Coronary artery (tissue), 2 donors: ENCODE measurements at regions not wholly inside any gene's neighbourhood (a gene's known extent, or its start where the extent isn't known, plus 50 kb on each side); places are given as distances from the start of the nearest gene placed in this dataset.

Experiments used
- DNase-seq: peaks from one replicate; pipeline ENCODE4 v3.0.0-alpha.2; 2017; ENCODE audit warnings: low spot score
- H3K27ac ChIP-seq, 2 donors: fragments of 200-600 bp; sonication (generic); one replicate each; pipeline ENCODE4 v1.5.1; 2016 to 2019
- H3K4me3 ChIP-seq: fragments of 200-600 bp; sonication (generic); 2 replicates; pipeline ENCODE4 v1.5.1; 2016; ENCODE audit warnings: mild to moderate bottlenecking, moderate library complexity
- CTCF ChIP-seq: fragments of 200-600 bp; sonication (generic); IDR thresholded peaks from one replicate; pipeline ENCODE4 v1.5.1; 2019; ENCODE audit warnings: antibody characterized with exemption

GRCh38 chr9:19965336-19965735 is 176.5 kb upstream of the SLC24A2 start:
- Histone ChIP-seq H3K4me3 (no peak overlapping the region), H3K27ac (no peak overlapping the region)
- no peak for TF ChIP-seq CTCF
- no peak for DNase-seq

GRCh38 chr9:19947996-19948395 is 159.2 kb upstream of the SLC24A2 start:
- TF ChIP-seq CTCF, result no peak
- no peak overlapping the region for H3K4me3 ChIP-seq
- DNase-seq, result no peak
- no peak overlapping the region for H3K27ac ChIP-seq

GRCh38 chr9:19946441-19947109 is 157.7 kb upstream of the SLC24A2 start:
- DNase-seq, result no peak
- Histone ChIP-seq H3K4me3 (no peak overlapping the region), H3K27ac (no peak overlapping the region)
- TF ChIP-seq CTCF, result no peak

GRCh38 chr9:19941874-19942273 is 153.0 kb upstream of the SLC24A2 start:
- no peak overlapping the region for H3K27ac ChIP-seq
- DNase-seq, result no peak
- H3K4me3 ChIP-seq, result no peak overlapping the region
- no peak for TF ChIP-seq CTCF

DNA sequence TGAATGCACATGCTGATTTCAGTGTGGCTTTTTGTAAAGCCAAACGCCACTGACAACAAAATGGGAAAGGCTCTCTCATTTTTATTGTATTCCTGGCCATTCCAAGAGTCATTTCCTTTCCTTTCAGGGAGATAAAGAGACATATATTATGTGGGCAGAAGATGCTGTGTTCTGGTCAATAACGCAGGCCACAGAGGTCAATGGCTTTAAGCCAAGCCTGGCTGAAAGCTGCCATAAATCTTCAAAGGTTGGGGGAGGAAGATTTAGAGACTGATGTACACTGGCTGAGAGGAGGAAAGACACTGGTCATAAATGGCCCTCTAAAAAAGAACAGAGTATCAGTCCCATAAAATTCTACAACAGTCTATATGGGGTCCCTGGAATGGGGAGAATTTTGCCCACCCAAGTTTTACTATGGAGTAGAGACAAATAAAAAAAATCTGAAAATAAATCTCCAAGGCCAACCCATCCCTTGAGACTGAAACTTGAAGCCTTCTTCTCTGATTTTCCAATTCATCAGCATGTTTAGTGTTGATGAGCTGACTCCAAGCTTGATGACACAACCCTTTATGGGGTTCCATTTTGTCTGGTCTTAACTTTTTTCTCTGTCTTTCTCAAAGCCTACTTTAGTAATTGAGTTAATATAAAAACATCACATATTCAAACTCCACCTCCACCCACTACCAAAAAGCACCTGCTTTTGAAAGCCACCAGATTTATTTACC is 152.1 kb upstream of the SLC24A2 start:
- DNase-seq, result no peak
- TF ChIP-seq CTCF, result no peak
- H3K27ac ChIP-seq, result no peak overlapping the region

DNA sequence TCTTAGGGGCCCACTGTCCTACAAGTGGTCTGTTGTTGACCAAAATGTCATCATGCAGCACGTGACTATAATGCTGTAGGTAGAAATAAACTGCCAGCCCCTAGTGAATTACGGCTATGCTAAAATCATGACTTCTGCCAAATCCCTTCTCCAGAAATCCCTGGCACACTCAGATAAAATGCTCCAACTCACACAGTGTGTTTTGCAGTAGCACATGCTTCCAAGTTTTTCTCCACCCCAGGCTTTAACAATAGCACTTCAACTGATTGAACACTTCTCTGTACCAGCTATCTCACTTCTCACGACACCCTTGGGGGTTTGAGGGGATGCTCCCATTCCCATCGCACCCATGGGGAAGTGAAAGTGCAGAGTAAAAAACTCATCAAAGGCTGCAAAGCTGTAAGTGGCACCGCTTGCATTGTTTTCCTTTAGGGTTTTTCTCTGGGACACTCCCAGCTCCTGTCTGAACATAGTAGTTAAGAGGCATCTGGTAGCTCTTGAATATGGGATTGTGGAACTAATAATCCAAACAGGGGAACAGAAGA is 151.0 kb upstream of the SLC24A2 start:
- DNase-seq, result no peak
- TF ChIP-seq CTCF, result no peak
- no peak overlapping the region for H3K4me3 ChIP-seq
- H3K27ac ChIP-seq, result no peak overlapping the region

More for the DNA sequence above, 152.1 kb upstream of the SLC24A2 start:
- no peak overlapping the region for H3K4me3 ChIP-seq
